ENCODE measurements at regions not wholly inside any gene's neighbourhood (a gene's known extent, or its start where the extent isn't known, plus 50 kb on each side); places are given as distances from the start of the nearest gene placed in this dataset.

DNA sequence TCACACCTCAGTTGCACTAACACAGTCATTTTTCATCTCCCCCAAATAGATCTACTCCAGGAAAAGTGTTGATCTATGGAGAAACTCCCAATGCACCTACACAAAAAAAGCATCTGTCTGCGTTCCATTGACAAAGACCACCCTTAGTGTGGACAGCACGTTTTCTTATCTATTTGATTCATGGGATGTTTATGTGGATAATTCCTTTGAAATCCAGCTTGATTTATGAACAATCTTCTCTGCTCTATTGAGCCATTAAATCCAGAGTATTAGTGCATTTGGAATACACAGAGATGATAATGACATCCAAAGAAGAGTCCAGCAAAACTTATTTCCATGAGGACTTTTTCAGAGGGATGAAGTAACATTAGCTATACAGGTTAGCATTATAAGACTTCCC is 1221.9 kb upstream of the NXPH2 start:
- no peak for TF ChIP-seq ZNF121 (tag by site-specific recombination; IDR thresholded peaks at IDR 0.05)
- TF ChIP-seq ZNF670 (tag by site-specific recombination; IDR thresholded peaks at IDR 0.05; ENCODE audit: low read depth) = no peak
- no peak for TF ChIP-seq ZNF114 (tag by site-specific recombination; IDR thresholded peaks at IDR 0.05)
- no peak for TF ChIP-seq ZNF350 (tag by site-specific recombination; IDR thresholded peaks at IDR 0.05)
- TF ChIP-seq, protein P1, sequence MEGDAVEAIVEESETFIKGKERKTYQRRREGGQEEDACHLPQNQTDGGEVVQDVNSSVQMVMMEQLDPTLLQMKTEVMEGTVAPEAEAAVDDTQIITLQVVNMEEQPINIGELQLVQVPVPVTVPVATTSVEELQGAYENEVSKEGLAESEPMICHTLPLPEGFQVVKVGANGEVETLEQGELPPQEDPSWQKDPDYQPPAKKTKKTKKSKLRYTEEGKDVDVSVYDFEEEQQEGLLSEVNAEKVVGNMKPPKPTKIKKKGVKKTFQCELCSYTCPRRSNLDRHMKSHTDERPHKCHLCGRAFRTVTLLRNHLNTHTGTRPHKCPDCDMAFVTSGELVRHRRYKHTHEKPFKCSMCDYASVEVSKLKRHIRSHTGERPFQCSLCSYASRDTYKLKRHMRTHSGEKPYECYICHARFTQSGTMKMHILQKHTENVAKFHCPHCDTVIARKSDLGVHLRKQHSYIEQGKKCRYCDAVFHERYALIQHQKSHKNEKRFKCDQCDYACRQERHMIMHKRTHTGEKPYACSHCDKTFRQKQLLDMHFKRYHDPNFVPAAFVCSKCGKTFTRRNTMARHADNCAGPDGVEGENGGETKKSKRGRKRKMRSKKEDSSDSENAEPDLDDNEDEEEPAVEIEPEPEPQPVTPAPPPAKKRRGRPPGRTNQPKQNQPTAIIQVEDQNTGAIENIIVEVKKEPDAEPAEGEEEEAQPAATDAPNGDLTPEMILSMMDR (tag by site-specific recombination; IDR thresholded peaks at IDR 0.05) = no peak
- TF ChIP-seq ZSCAN23 (tag by site-specific recombination; IDR thresholded peaks at IDR 0.05) = no peak
- TF ChIP-seq YY2 (tag by site-specific recombination; IDR thresholded peaks at IDR 0.05) = no peak
- no peak for TF ChIP-seq KLF9 (tag by site-specific recombination; IDR thresholded peaks at IDR 0.05; ENCODE audit: low read depth)
- TF ChIP-seq ZNF548 (tag by site-specific recombination; IDR thresholded peaks at IDR 0.05) = no peak
- no peak for TF ChIP-seq SETDB1 (IDR thresholded peaks at IDR 0.05; ENCODE audit: insufficient read length, low read length)
- TF ChIP-seq, protein P2, sequence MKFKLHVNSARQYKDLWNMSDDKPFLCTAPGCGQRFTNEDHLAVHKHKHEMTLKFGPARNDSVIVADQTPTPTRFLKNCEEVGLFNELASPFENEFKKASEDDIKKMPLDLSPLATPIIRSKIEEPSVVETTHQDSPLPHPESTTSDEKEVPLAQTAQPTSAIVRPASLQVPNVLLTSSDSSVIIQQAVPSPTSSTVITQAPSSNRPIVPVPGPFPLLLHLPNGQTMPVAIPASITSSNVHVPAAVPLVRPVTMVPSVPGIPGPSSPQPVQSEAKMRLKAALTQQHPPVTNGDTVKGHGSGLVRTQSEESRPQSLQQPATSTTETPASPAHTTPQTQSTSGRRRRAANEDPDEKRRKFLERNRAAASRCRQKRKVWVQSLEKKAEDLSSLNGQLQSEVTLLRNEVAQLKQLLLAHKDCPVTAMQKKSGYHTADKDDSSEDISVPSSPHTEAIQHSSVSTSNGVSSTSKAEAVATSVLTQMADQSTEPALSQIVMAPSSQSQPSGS (tag by site-specific recombination; IDR thresholded peaks at IDR 0.05; ENCODE audit: low read depth) = no peak
